ENCODE measurements at regions not wholly inside any gene's neighbourhood (a gene's known extent, or its start where the extent isn't known, plus 50 kb on each side); places are given as distances from the start of the nearest gene placed in this dataset.

DNA sequence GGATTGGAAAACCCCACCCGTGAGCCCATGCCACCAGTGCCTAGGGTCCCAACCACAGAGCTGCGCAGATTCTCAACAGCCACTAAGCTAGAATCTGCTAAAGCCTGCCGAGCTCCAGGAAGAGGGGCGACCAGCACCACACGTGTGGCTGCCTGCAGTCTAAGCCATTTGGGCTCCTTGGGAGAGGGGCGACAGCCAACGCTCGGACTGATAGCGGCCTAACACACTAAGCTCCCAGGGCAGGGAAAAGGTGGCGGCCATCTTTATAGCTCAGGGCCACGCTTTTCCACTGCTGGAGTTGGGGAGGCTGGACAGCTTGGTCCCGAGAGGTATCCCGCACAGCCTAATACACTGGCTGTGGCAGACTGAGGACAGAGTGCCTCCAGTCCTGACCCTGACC, 631.8 kb downstream of the CETN3 start:
- DNase-seq: no peak
- intact Hi-C loops (cut with DNase I; ENCODE audit: low total_unique reads): no loop called here
- WGBS, 5 donors: 81 to 97% (median 95%) methylated on average over 3 to 13 of the region's 13 CpGs
- no peaks in the 10 kb centered on the region for H3K4me1 ChIP-seq
- H3K4me3 ChIP-seq: no peak overlapping the region
- H3K27me3 ChIP-seq: no peaks in the 10 kb centered on the region
- H3K36me3 ChIP-seq: no peaks in the 10 kb centered on the region
- H3K9me3 ChIP-seq: peaks cover 3 to 50% (median 30%) of the 10 kb centered on the region in 4 donors
- no peak for TF ChIP-seq POLR2A (IDR thresholded peaks at IDR 0.05)
- TF ChIP-seq, protein P1, sequence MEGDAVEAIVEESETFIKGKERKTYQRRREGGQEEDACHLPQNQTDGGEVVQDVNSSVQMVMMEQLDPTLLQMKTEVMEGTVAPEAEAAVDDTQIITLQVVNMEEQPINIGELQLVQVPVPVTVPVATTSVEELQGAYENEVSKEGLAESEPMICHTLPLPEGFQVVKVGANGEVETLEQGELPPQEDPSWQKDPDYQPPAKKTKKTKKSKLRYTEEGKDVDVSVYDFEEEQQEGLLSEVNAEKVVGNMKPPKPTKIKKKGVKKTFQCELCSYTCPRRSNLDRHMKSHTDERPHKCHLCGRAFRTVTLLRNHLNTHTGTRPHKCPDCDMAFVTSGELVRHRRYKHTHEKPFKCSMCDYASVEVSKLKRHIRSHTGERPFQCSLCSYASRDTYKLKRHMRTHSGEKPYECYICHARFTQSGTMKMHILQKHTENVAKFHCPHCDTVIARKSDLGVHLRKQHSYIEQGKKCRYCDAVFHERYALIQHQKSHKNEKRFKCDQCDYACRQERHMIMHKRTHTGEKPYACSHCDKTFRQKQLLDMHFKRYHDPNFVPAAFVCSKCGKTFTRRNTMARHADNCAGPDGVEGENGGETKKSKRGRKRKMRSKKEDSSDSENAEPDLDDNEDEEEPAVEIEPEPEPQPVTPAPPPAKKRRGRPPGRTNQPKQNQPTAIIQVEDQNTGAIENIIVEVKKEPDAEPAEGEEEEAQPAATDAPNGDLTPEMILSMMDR (IDR thresholded peaks at IDR 0.05): no peak
- TF ChIP-seq POLR2AphosphoS5 (IDR thresholded peaks at IDR 0.05): no peak
- TF ChIP-seq EP300 (IDR thresholded peaks at IDR 0.05): no peak
- no peak overlapping the region for H3K27ac ChIP-seq

DNA sequence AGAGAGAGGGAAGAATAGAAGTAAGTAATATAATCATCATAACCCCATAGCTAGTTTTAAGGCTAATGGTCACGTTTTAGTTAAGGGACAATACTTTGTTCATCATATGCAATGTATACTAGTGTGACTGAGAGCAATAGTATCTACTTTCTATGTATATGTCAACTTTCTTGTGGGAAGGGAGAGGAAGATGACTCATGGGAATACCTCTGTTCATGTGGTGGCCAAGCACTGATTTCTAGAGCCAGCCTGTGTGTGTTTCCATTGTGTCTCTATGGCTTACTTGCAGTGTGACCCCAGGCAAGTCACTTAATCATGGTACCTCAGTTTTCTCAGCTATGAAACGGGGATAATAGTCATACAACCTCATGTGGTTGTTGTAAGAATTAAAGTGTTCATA, 639.6 kb downstream of the CETN3 start:
- no peaks in the 10 kb centered on the region for H3K27me3 ChIP-seq
- WGBS, 5 donors: 42 to 71% (median 60%) methylated on average over 2 of the region's 2 CpGs
- H3K36me3 ChIP-seq: no peaks in the 10 kb centered on the region
- H3K9me3 ChIP-seq: no peaks in the 10 kb centered on the region
- TF ChIP-seq POLR2A (IDR thresholded peaks at IDR 0.05): no peak
- TF ChIP-seq POLR2AphosphoS5 (IDR thresholded peaks at IDR 0.05): no peak
- TF ChIP-seq EP300 (IDR thresholded peaks at IDR 0.05): no peak
- TF ChIP-seq, protein P1 (IDR thresholded peaks at IDR 0.05): no peak
- intact Hi-C loops (cut with DNase I; ENCODE audit: low total_unique reads): no loop called here
- H3K27ac ChIP-seq: no peak overlapping the region
- no peak overlapping the region for H3K4me3 ChIP-seq
- no peak for DNase-seq
- H3K4me1 ChIP-seq: no peaks in the 10 kb centered on the region

DNA sequence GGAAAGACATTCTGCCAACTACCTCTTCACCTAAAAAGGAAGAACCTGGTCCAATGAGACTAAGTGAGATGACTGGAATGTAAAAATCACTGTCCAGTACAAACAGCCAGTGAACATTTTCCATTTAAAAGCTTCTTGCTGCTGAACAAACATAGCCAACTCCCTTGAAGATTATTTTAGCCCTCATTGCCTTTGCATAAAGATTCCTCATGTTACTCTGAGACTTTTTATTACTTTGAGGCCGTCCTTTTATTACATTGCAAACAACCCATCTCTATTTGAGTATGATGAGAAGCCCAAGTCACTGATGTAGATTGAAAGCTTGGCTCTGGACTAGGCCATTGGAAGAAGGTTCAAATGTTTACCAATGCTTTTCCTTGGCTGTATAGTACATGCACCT, 649.8 kb downstream of the CETN3 start:
- intact Hi-C loops (cut with DNase I; ENCODE audit: low total_unique reads): no loop called here
- H3K4me3 ChIP-seq: no peak overlapping the region
- DNase-seq: no peak
- no peaks in the 10 kb centered on the region for H3K27me3 ChIP-seq
- TF ChIP-seq EP300 (IDR thresholded peaks at IDR 0.05): no peak
- no peaks in the 10 kb centered on the region for H3K36me3 ChIP-seq
- 40 to 59% (median 48%) methylated on average over 1 of the region's 1 CpG for whole genome bisulfite sequencing, 5 donors
- no peaks in the 10 kb centered on the region for H3K4me1 ChIP-seq
- H3K9me3 ChIP-seq: no peaks in the 10 kb centered on the region
- H3K27ac ChIP-seq: no peak overlapping the region

DNA sequence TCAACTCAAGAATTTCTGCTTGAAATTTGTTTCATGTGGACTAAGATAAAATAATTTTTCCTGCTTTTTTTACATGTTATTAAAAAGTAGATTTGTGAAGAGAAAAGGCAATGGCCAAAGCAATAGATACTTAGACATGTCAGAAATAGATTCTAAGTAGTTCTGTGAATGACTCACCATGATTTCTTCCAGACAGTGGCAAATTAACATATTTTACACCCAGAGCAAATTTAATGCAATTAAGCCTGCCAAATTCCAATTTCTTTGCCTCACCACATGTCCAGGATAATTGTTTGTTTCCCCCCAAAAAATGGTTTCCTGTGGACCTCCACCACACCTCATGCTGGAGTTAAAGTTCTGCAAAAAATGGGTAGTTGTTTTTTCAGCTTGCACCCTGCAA, 651.4 kb downstream of the CETN3 start:
- H3K27me3 ChIP-seq: no peaks in the 10 kb centered on the region
- TF ChIP-seq POLR2AphosphoS5 (IDR thresholded peaks at IDR 0.05) (no peak), POLR2A (IDR thresholded peaks at IDR 0.05) (no peak), EP300 (IDR thresholded peaks at IDR 0.05) (no peak)
- TF ChIP-seq, protein P1 (IDR thresholded peaks at IDR 0.05): no peak
- H3K36me3 ChIP-seq: no peaks in the 10 kb centered on the region
- no peak overlapping the region for H3K4me3 ChIP-seq
- DNase-seq: no peak
- H3K4me1 ChIP-seq: no peaks in the 10 kb centered on the region
- no peaks in the 10 kb centered on the region for H3K9me3 ChIP-seq
- intact Hi-C loops (cut with DNase I; ENCODE audit: low total_unique reads): no loop called here
- no peak overlapping the region for H3K27ac ChIP-seq

DNA sequence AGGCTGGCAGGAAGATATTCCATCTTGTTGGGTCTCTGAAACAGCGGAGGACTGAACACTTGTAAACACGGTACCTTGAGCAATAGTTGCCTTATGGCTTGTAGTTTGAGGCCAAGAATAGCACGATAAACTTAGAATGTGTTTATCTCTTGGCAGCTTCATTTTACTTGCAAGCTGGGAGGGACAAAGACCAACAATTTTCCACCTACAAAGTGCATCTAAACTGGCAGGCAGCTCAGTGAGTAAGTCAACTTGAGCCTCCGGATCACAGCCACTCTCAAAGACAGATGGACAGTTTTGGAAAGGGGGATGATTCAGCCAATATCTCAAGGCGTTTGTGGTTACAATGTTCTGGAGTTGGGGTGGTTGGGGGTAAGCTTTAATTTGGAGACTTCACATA, 652.6 kb downstream of the CETN3 start:
- Histone ChIP-seq H3K36me3 (no peaks in the 10 kb centered on the region), H3K27me3 (no peaks in the 10 kb centered on the region), H3K9me3 (no peaks in the 10 kb centered on the region), H3K4me3 (no peak overlapping the region), H3K4me1 (no peaks in the 10 kb centered on the region), H3K27ac (no peak overlapping the region)
- TF ChIP-seq EP300 (IDR thresholded peaks at IDR 0.05) (no peak), POLR2AphosphoS5 (IDR thresholded peaks at IDR 0.05) (no peak), POLR2A (IDR thresholded peaks at IDR 0.05) (no peak)
- TF ChIP-seq, protein P1 (IDR thresholded peaks at IDR 0.05): no peak
- intact Hi-C loops (cut with DNase I; ENCODE audit: low total_unique reads): no loop called here
- DNase-seq: no peak
- WGBS, 5 donors: 58 to 75% (median 61%) methylated on average over 5 of the region's 5 CpGs

All from stomach (tissue), 8 donors.